Lower lobe of right lung (tissue), 2 donors: ENCODE measurements at regions not wholly inside any gene's neighbourhood (a gene's known extent, or its start where the extent isn't known, plus 50 kb on each side); places are given as distances from the start of the nearest gene placed in this dataset.

ENCODE experiments used
- ATAC-seq, 2 donors: fragments of 200-7000 bp; cut with Tn5 transposase; one replicate each; pipeline ENCODE4 v1.9.1; 2020 to 2022; ENCODE audit warnings: mild to moderate bottlenecking in 2 of 2, moderate library complexity in 2 of 2
- DNase-seq: peaks from one replicate; pipeline ENCODE4 v3.0.0-alpha.2; 2020
- H3K27ac ChIP-seq: fragments of 200-600 bp; one replicate; pipeline ENCODE4 v1.8.0; 2022
- H3K27me3 ChIP-seq: fragments of 200-600 bp; one replicate; pipeline ENCODE4 v1.8.0; 2022; ENCODE audit warnings: low read depth
- H3K36me3 ChIP-seq: fragments of 200-600 bp; one replicate; pipeline ENCODE4 v1.8.0; 2022; ENCODE audit warnings: mild to moderate bottlenecking
- H3K4me1 ChIP-seq: fragments of 200-600 bp; one replicate; pipeline ENCODE4 v1.8.0; 2022
- H3K4me3 ChIP-seq: fragments of 200-600 bp; one replicate; pipeline ENCODE4 v1.8.0; 2022; ENCODE audit warnings: mild to moderate bottlenecking
- H3K9me3 ChIP-seq: fragments of 200-600 bp; one replicate; pipeline ENCODE4 v1.8.0; 2022
- CTCF ChIP-seq: fragments of 200-600 bp; IDR thresholded peaks from one replicate; pipeline ENCODE4 v1.8.0; 2022; ENCODE audit warnings: antibody characterized with exemption, mild to moderate bottlenecking
- intact Hi-C: fragments of 100-400 bp; cut with DNase I; formaldehyde crosslinking; loops from one replicate; pipeline ENCODE4 v1.11.0; 2022
- donor health status: DM: no; HTN: yes; CAD: no; lungs with severe emphysema.

- Histone ChIP-seq H3K27ac (no peak overlapping the region), H3K4me3 (no peak overlapping the region), H3K9me3 (no peaks in the 10 kb centered on the region), H3K4me1 (peaks cover 20% of the 10 kb centered on the region), H3K27me3 (no peaks in the 10 kb centered on the region), H3K36me3 (no peaks in the 10 kb centered on the region)
- ATAC-seq (no peak), DNase-seq (no peak)
- intact Hi-C loops, result no loop called here
- no peak for TF ChIP-seq CTCF
Measured at GRCh38 chr21:35527358-35527757, 478.3 kb upstream of the RUNX1 start.

GRCh38 chr21:35525443-35525842, 476.3 kb upstream of the RUNX1 start:
- H3K4me3 ChIP-seq, result no peak overlapping the region
- H3K27me3 ChIP-seq, result no peaks in the 10 kb centered on the region
- DNase-seq (no peak), ATAC-seq (no peak)
- peaks cover 20% of the 10 kb centered on the region for H3K4me1 ChIP-seq
- H3K36me3 ChIP-seq, result no peaks in the 10 kb centered on the region
- intact Hi-C loops, result no loop called here
- no peak overlapping the region for H3K27ac ChIP-seq
- no peak for TF ChIP-seq CTCF
- H3K9me3 ChIP-seq, result no peaks in the 10 kb centered on the region

GRCh38 chr21:35521852-35522505, 472.9 kb upstream of the RUNX1 start:
- no peak for ATAC-seq
- no peaks in the 10 kb centered on the region for H3K36me3 ChIP-seq
- no peak overlapping the region for H3K27ac ChIP-seq
- H3K4me1 ChIP-seq, result no peaks in the 10 kb centered on the region
- H3K27me3 ChIP-seq, result peaks cover 6% of the 10 kb centered on the region
- TF ChIP-seq CTCF, result no peak
- intact Hi-C loops, result no loop called here
- H3K9me3 ChIP-seq, result no peaks in the 10 kb centered on the region
- no peak overlapping the region for H3K4me3 ChIP-seq
- DNase-seq, result no peak

GRCh38 chr21:35521293-35521692, 472.2 kb upstream of the RUNX1 start:
- no peak for TF ChIP-seq CTCF
- H3K4me3 ChIP-seq, result no peak overlapping the region
- H3K27me3 ChIP-seq, result peaks cover 6% of the 10 kb centered on the region
- no peaks in the 10 kb centered on the region for H3K4me1 ChIP-seq
- DNase-seq (no peak), ATAC-seq (no peak)
- no peaks in the 10 kb centered on the region for H3K36me3 ChIP-seq
- H3K9me3 ChIP-seq, result no peaks in the 10 kb centered on the region
- intact Hi-C loops, result no loop called here
- H3K27ac ChIP-seq, result no peak overlapping the region

GRCh38 chr21:35520856-35521255, 471.8 kb upstream of the RUNX1 start:
- intact Hi-C loops, result no loop called here
- no peak for TF ChIP-seq CTCF
- ATAC-seq (no peak), DNase-seq (no peak)
- Histone ChIP-seq H3K27ac (no peak overlapping the region), H3K9me3 (no peaks in the 10 kb centered on the region), H3K4me1 (no peaks in the 10 kb centered on the region), H3K4me3 (no peak overlapping the region), H3K27me3 (peaks cover 6% of the 10 kb centered on the region), H3K36me3 (no peaks in the 10 kb centered on the region)
